ENCODE measurements at regions not wholly inside any gene's neighbourhood (a gene's known extent, or its start where the extent isn't known, plus 50 kb on each side); places are given as distances from the start of the nearest gene placed in this dataset.

DNA sequence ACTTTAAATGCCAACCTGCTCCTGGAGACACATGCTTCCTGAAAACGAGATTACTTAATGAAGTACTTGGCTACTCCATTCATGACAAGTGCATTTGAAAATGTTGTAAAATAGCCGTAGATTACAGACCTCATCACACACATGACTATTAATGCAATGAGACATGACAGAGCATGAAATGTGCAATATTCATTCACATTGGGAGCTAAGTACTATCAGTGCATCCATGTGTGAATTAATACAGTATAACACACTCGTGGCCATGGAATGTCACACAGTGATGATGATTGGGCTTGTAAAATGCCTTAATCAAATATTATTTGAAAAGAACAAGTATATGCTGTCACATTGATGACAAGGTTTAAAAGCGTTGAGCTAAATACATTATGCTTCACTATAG lies 407.0 kb downstream of the AMY1C start:
- no peak for TF ChIP-seq CTCF (IDR thresholded peaks at IDR 0.05)
- TF ChIP-seq POLR2A (IDR thresholded peaks at IDR 0.05) = no peak
